ENCODE measurements at regions not wholly inside any gene's neighbourhood (a gene's known extent, or its start where the extent isn't known, plus 50 kb on each side); places are given as distances from the start of the nearest gene placed in this dataset.
"Not testable (repeated sequence)": the region's sequence is repeated elsewhere in the genome, so short reads cannot be mapped to it uniquely, and the experiment has no call there.

- Histone ChIP-seq H3K79me1 (ENCODE audit: low read length) (no peaks in the 10 kb centered on the region), H3K27ac (ENCODE audit: low read depth, low read length) (no peak overlapping the region), H2BK15ac (replicated peaks; ENCODE audit: low read depth) (no peak overlapping the region), H3K4ac (ENCODE audit: low read depth, low read length) (no peak overlapping the region), H3K4me3 (ENCODE audit: low read length) (no peak overlapping the region), H3K36me3 (ENCODE audit: control insufficient read depth, insufficient read depth, low read length) (no peaks in the 10 kb centered on the region), H2AK5ac (ENCODE audit: low read length) (no peak overlapping the region), H3K56ac (ENCODE audit: low read length) (no peak overlapping the region), H3K79me2 (ENCODE audit: control insufficient read depth, insufficient read depth, low read length) (no peaks in the 10 kb centered on the region), H2BK5ac (ENCODE audit: low read length) (no peak overlapping the region), H3K27me3 (ENCODE audit: insufficient read depth, low read length, poor library complexity) (no peaks in the 10 kb centered on the region), H3K4me2 (ENCODE audit: low read length) (no peak overlapping the region), H3K18ac (ENCODE audit: low read length) (no peak overlapping the region), H4K8ac (ENCODE audit: low read depth, low read length) (no peak overlapping the region), H3K23ac (ENCODE audit: low read length) (no peak overlapping the region), H4K5ac (ENCODE audit: low read length) (no peak overlapping the region), H3K4me1 (ENCODE audit: control insufficient read depth, low read depth, low read length) (no peaks in the 10 kb centered on the region), H3K9ac (ENCODE audit: low read length) (no peak overlapping the region), H2BK120ac (ENCODE audit: low read depth, low read length) (no peak overlapping the region)
- DNase-seq: no peak
- WGBS (ENCODE audit: extremely low coverage, insufficient coverage, low lambda C conversion rate): no CpG with 5 or more reads among the region's 2 CpGs
Measured at GRCh38 chr3:117863146-117863545, 1153.6 kb downstream of the TUSC7 start.

GRCh38 chr3:117865338-117865737 is 1155.8 kb downstream of the TUSC7 start:
- Histone ChIP-seq H3K23ac (ENCODE audit: low read length) (no peak overlapping the region), H3K18ac (ENCODE audit: low read length) (no peak overlapping the region), H4K5ac (ENCODE audit: low read length) (no peak overlapping the region), H2BK5ac (ENCODE audit: low read length) (no peak overlapping the region), H3K79me2 (ENCODE audit: control insufficient read depth, insufficient read depth, low read length) (no peaks in the 10 kb centered on the region), H3K9ac (ENCODE audit: low read length) (no peak overlapping the region), H3K4me2 (ENCODE audit: low read length) (no peak overlapping the region), H3K4me3 (ENCODE audit: low read length) (no peak overlapping the region), H3K4me1 (ENCODE audit: control insufficient read depth, low read depth, low read length) (no peaks in the 10 kb centered on the region), H3K27me3 (ENCODE audit: insufficient read depth, low read length, poor library complexity) (no peaks in the 10 kb centered on the region), H3K56ac (ENCODE audit: low read length) (no peak overlapping the region), H3K79me1 (ENCODE audit: low read length) (no peaks in the 10 kb centered on the region), H3K36me3 (ENCODE audit: control insufficient read depth, insufficient read depth, low read length) (no peaks in the 10 kb centered on the region), H3K27ac (ENCODE audit: low read depth, low read length) (no peak overlapping the region), H3K4ac (ENCODE audit: low read depth, low read length) (no peak overlapping the region), H4K8ac (ENCODE audit: low read depth, low read length) (no peak overlapping the region), H2BK15ac (replicated peaks; ENCODE audit: low read depth) (no peak overlapping the region), H2AK5ac (ENCODE audit: low read length) (no peak overlapping the region), H2BK120ac (ENCODE audit: low read depth, low read length) (no peak overlapping the region)
- no peak for DNase-seq
- no CpG with 5 or more reads among the region's 4 CpGs for WGBS (ENCODE audit: extremely low coverage, insufficient coverage, low lambda C conversion rate)

GRCh38 chr3:117868766-117869165 is 1159.2 kb downstream of the TUSC7 start:
- Histone ChIP-seq H3K23ac (ENCODE audit: low read length) (no peak overlapping the region), H4K8ac (ENCODE audit: low read depth, low read length) (no peak overlapping the region), H3K4me2 (ENCODE audit: low read length) (no peak overlapping the region), H4K5ac (ENCODE audit: low read length) (no peak overlapping the region), H2BK120ac (ENCODE audit: low read depth, low read length) (no peak overlapping the region), H2AK5ac (ENCODE audit: low read length) (no peak overlapping the region), H3K9ac (ENCODE audit: low read length) (no peak overlapping the region), H3K79me2 (ENCODE audit: control insufficient read depth, insufficient read depth, low read length) (no peaks in the 10 kb centered on the region), H3K27ac (ENCODE audit: low read depth, low read length) (no peak overlapping the region), H2BK5ac (ENCODE audit: low read length) (no peak overlapping the region), H3K79me1 (ENCODE audit: low read length) (no peaks in the 10 kb centered on the region), H3K4ac (ENCODE audit: low read depth, low read length) (no peak overlapping the region), H2BK15ac (replicated peaks; ENCODE audit: low read depth) (no peak overlapping the region), H3K56ac (ENCODE audit: low read length) (no peak overlapping the region), H3K4me1 (ENCODE audit: control insufficient read depth, low read depth, low read length) (peaks cover 2% of the 10 kb centered on the region), H3K27me3 (ENCODE audit: insufficient read depth, low read length, poor library complexity) (no peaks in the 10 kb centered on the region), H3K36me3 (ENCODE audit: control insufficient read depth, insufficient read depth, low read length) (no peaks in the 10 kb centered on the region), H3K4me3 (ENCODE audit: low read length) (no peak overlapping the region), H3K18ac (ENCODE audit: low read length) (no peak overlapping the region)
- no peak for DNase-seq
- no CpG with 5 or more reads among the region's 2 CpGs for WGBS (ENCODE audit: extremely low coverage, insufficient coverage, low lambda C conversion rate)

- Histone ChIP-seq H2BK15ac (replicated peaks; ENCODE audit: low read depth) (no peak overlapping the region), H3K4me2 (ENCODE audit: low read length) (no peak overlapping the region), H3K18ac (ENCODE audit: low read length) (no peak overlapping the region), H4K5ac (ENCODE audit: low read length) (no peak overlapping the region), H4K8ac (ENCODE audit: low read depth, low read length) (no peak overlapping the region), H3K36me3 (ENCODE audit: control insufficient read depth, insufficient read depth, low read length) (no peaks in the 10 kb centered on the region), H3K9ac (ENCODE audit: low read length) (no peak overlapping the region), H3K27me3 (ENCODE audit: insufficient read depth, low read length, poor library complexity) (no peaks in the 10 kb centered on the region), H3K79me2 (ENCODE audit: control insufficient read depth, insufficient read depth, low read length) (no peaks in the 10 kb centered on the region), H3K23ac (ENCODE audit: low read length) (no peak overlapping the region), H2BK120ac (ENCODE audit: low read depth, low read length) (no peak overlapping the region), H3K56ac (ENCODE audit: low read length) (no peak overlapping the region), H3K4me3 (ENCODE audit: low read length) (no peak overlapping the region), H3K4ac (ENCODE audit: low read depth, low read length) (no peak overlapping the region), H2BK5ac (ENCODE audit: low read length) (no peak overlapping the region), H3K79me1 (ENCODE audit: low read length) (no peaks in the 10 kb centered on the region), H3K27ac (ENCODE audit: low read depth, low read length) (no peak overlapping the region), H3K4me1 (ENCODE audit: control insufficient read depth, low read depth, low read length) (peaks cover 4% of the 10 kb centered on the region), H2AK5ac (ENCODE audit: low read length) (no peak overlapping the region)
- no peak for DNase-seq
- WGBS (ENCODE audit: extremely low coverage, insufficient coverage, low lambda C conversion rate): no CpG with 5 or more reads among the region's 2 CpGs
Measured at GRCh38 chr3:117871934-117872333, 1162.4 kb downstream of the TUSC7 start.

- not testable (repeated sequence) for H3K23ac ChIP-seq (ENCODE audit: low read length); H2BK120ac ChIP-seq (ENCODE audit: low read depth, low read length); H3K56ac ChIP-seq (ENCODE audit: low read length); H4K5ac ChIP-seq (ENCODE audit: low read length); H2BK15ac ChIP-seq (replicated peaks; ENCODE audit: low read depth); H2AK5ac ChIP-seq (ENCODE audit: low read length); H4K8ac ChIP-seq (ENCODE audit: low read depth, low read length); H3K4me2 ChIP-seq (ENCODE audit: low read length); H3K79me2 ChIP-seq (ENCODE audit: control insufficient read depth, insufficient read depth, low read length); H3K9ac ChIP-seq (ENCODE audit: low read length); H3K4ac ChIP-seq (ENCODE audit: low read depth, low read length); H3K4me1 ChIP-seq (ENCODE audit: control insufficient read depth, low read depth, low read length); H2BK5ac ChIP-seq (ENCODE audit: low read length); H3K18ac ChIP-seq (ENCODE audit: low read length); H3K79me1 ChIP-seq (ENCODE audit: low read length); H3K27me3 ChIP-seq (ENCODE audit: insufficient read depth, low read length, poor library complexity); H3K36me3 ChIP-seq (ENCODE audit: control insufficient read depth, insufficient read depth, low read length); H3K27ac ChIP-seq (ENCODE audit: low read depth, low read length); DNase-seq; H3K4me3 ChIP-seq (ENCODE audit: low read length)
- WGBS (ENCODE audit: extremely low coverage, insufficient coverage, low lambda C conversion rate): no CpG with 5 or more reads among the region's 15 CpGs
Measured at GRCh38 chr3:117872594-117873248, 1161.9 kb downstream of the IGSF11 start.

GRCh38 chr3:117873249-117873600 is 1161.4 kb downstream of the IGSF11 start:
- H3K27ac ChIP-seq (ENCODE audit: low read depth, low read length): no peak overlapping the region

More at GRCh38 chr3:117873249-117873600, 1161.4 kb downstream of the IGSF11 start:
- Histone ChIP-seq H3K9ac (ENCODE audit: low read length) (no peak overlapping the region), H2BK15ac (replicated peaks; ENCODE audit: low read depth) (no peak overlapping the region), H2BK5ac (ENCODE audit: low read length) (no peak overlapping the region), H3K36me3 (ENCODE audit: control insufficient read depth, insufficient read depth, low read length) (no peaks in the 10 kb centered on the region), H3K56ac (ENCODE audit: low read length) (no peak overlapping the region), H3K27me3 (ENCODE audit: insufficient read depth, low read length, poor library complexity) (no peaks in the 10 kb centered on the region), H3K79me1 (ENCODE audit: low read length) (no peaks in the 10 kb centered on the region), H3K18ac (ENCODE audit: low read length) (peak overlapping the region; percentile 87), H3K23ac (ENCODE audit: low read length) (no peak overlapping the region), H2BK120ac (ENCODE audit: low read depth, low read length) (no peak overlapping the region), H4K5ac (ENCODE audit: low read length) (no peak overlapping the region), H3K4me3 (ENCODE audit: low read length) (no peak overlapping the region), H3K4me1 (ENCODE audit: control insufficient read depth, low read depth, low read length) (peaks cover 4% of the 10 kb centered on the region), H4K8ac (ENCODE audit: low read depth, low read length) (no peak overlapping the region), H3K4ac (ENCODE audit: low read depth, low read length) (no peak overlapping the region), H3K79me2 (ENCODE audit: control insufficient read depth, insufficient read depth, low read length) (no peaks in the 10 kb centered on the region), H3K4me2 (ENCODE audit: low read length) (no peak overlapping the region), H2AK5ac (ENCODE audit: low read length) (peak overlapping the region; percentile 44)
- no peak for DNase-seq
- WGBS (ENCODE audit: extremely low coverage, insufficient coverage, low lambda C conversion rate): no CpG with 5 or more reads among the region's 3 CpGs

Data from mesendoderm (in vitro differentiated cells).